ENCODE measurements at regions not wholly inside any gene's neighbourhood (a gene's known extent, or its start where the extent isn't known, plus 50 kb on each side); places are given as distances from the start of the nearest gene placed in this dataset.

- no peak for TF ChIP-seq CTCF (IDR thresholded peaks at IDR 0.05 in 2 of 3, conservative IDR thresholded peaks at IDR 0.05 in 1 of 3; ENCODE audit: borderline replicate concordance in 1 of 3, insufficient read depth in 1 of 3, low read depth in 2 of 3, low read length in 2 of 3)
- TF ChIP-seq YY1 (IDR thresholded peaks at IDR 0.05; ENCODE audit: extremely low read depth, insufficient replicate concordance, low read depth, low read length): no peak
- no peak for TF ChIP-seq REST (IDR thresholded peaks at IDR 0.05; ENCODE audit: low read depth)
- TF ChIP-seq POLR2AphosphoS5 (IDR thresholded peaks at IDR 0.05; ENCODE audit: low read depth, low read length): no peak
These were observed 124.1 kb upstream of the ACO1 start for GRCh38 chr9:32260151-32260862.
